Activated T-cell treated with anti-CD3 and anti-CD28 coated beads, Interleukin-2, amount 50 U/mL, for 72 hours (primary cell): ENCODE measurements at regions not wholly inside any gene's neighbourhood (a gene's known extent, or its start where the extent isn't known, plus 50 kb on each side); places are given as distances from the start of the nearest gene placed in this dataset.
"Not testable (repeated sequence)": the region's sequence is repeated elsewhere in the genome, so short reads cannot be mapped to it uniquely, and the experiment has no call there.

Source experiments
- ATAC-seq, 2 donors: fragments of 150-1000 bp; cut with Tn5 transposase; replicated peaks in 1 of 2; 2 replicates each; pipeline ENCODE4 v1.10.0; 2021; ENCODE audit warnings: moderate library complexity in 2 of 2, mild to moderate bottlenecking in 1 of 2
- DNase-seq, 2 donors: peaks; one replicate each; pipeline ENCODE4 v3.0.0; 2021 to 2022; ENCODE audit warnings: mixed read lengths in 1 of 2
- H3K27ac Mint-ChIP-seq: one replicate; pipeline ENCODE4 v1.8.0; 2022; ENCODE audit warnings: mild to moderate bottlenecking, moderate library complexity, mixed read lengths
- H3K27me3 Mint-ChIP-seq: one replicate; pipeline ENCODE4 v1.8.0; 2022; ENCODE audit warnings: low read depth, mixed read lengths
- H3K36me3 Mint-ChIP-seq, 2 donors: one replicate each; pipeline ENCODE4 v1.8.0; 2022; ENCODE audit warnings: mixed read lengths in 2 of 2, mild to moderate bottlenecking in 1 of 2; ENCODE audit not compliant: insufficient read depth in 2 of 2
- H3K4me1 Mint-ChIP-seq: one replicate; pipeline ENCODE4 v1.8.0; 2022; ENCODE audit warnings: low read depth, mixed read lengths
- H3K4me3 Mint-ChIP-seq, 2 donors: one replicate each; pipeline ENCODE4 v1.8.0; 2022; ENCODE audit warnings: mild to moderate bottlenecking in 2 of 2, mixed read lengths in 2 of 2, moderate library complexity in 2 of 2
- H3K9me3 Mint-ChIP-seq, 2 donors: one replicate each; pipeline ENCODE4 v1.8.0; 2022; ENCODE audit warnings: mixed read lengths in 2 of 2

DNA sequence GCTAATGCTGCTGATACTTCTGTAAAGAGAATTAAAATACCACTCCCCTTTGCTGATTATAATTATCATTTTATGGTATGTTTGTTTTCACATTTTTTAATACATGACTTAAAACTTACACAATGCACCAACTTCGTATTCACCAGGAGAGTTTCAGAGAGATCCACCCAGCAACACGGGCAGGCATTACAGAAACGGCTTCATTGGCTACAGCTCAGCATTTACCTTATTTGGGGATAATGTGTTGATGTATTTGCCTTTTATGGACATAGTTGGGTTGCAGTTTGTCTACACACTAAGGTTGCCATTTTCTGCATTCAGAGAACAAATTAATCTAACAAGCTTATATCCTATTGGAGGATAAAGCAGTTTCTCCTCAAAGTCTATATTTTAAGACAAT lies 423.6 kb downstream of the PRDM9 start:
- H3K27ac Mint-ChIP-seq: no peak overlapping the region
- no peak for DNase-seq
- H3K4me3 Mint-ChIP-seq: no peak overlapping the region
- peaks cover 9% of the 10 kb centered on the region in 2 donors for H3K9me3 Mint-ChIP-seq
- H3K36me3 Mint-ChIP-seq: peaks cover 3 to 18% of the 10 kb centered on the region in 2 donors
- ATAC-seq: no peak
- H3K4me1 Mint-ChIP-seq: no peaks in the 10 kb centered on the region
- no peaks in the 10 kb centered on the region for H3K27me3 Mint-ChIP-seq

- DNase-seq (peak in 1 of 2 donors; percentile 41), ATAC-seq (peak; percentile 36 to 95)
These were observed 444.0 kb downstream of the PRDM9 start for GRCh38 chr5:23951261-23951928.

GRCh38 chr5:23963449-23963848 lies 456.0 kb downstream of the PRDM9 start:
- no peaks in the 10 kb centered on the region for H3K27me3 Mint-ChIP-seq
- no peaks in the 10 kb centered on the region for H3K4me1 Mint-ChIP-seq
- no peak for ATAC-seq
- peaks cover 2 to 8% of the 10 kb centered on the region in 2 donors for H3K36me3 Mint-ChIP-seq
- no peak for DNase-seq
- H3K9me3 Mint-ChIP-seq: peaks cover 7 to 18% of the 10 kb centered on the region in 2 donors
- H3K4me3 Mint-ChIP-seq: no peak overlapping the region
- no peak overlapping the region for H3K27ac Mint-ChIP-seq

More at GRCh38 chr5:23951261-23951928, 444.0 kb downstream of the PRDM9 start:
- H3K27me3 Mint-ChIP-seq, H3K27ac Mint-ChIP-seq, H3K4me1 Mint-ChIP-seq: not testable (repeated sequence)
- peaks cover 19% of the 10 kb centered on the region in 2 donors for H3K9me3 Mint-ChIP-seq
- peak overlapping the region; percentile 39 to 84 for H3K4me3 Mint-ChIP-seq
- peaks cover 5 to 18% of the 10 kb centered on the region in 2 donors for H3K36me3 Mint-ChIP-seq

- H3K27ac Mint-ChIP-seq: no peak overlapping the region
- H3K9me3 Mint-ChIP-seq: peaks cover 10 to 16% of the 10 kb centered on the region in 2 donors
- H3K27me3 Mint-ChIP-seq: no peaks in the 10 kb centered on the region
- ATAC-seq (no peak), DNase-seq (no peak)
- H3K4me1 Mint-ChIP-seq: no peaks in the 10 kb centered on the region
- peaks cover 0 to 14% of the 10 kb centered on the region in 2 donors for H3K36me3 Mint-ChIP-seq
- no peak overlapping the region for H3K4me3 Mint-ChIP-seq
These were observed 470.0 kb downstream of the PRDM9 start for GRCh38 chr5:23977365-23977764.

- no peaks in the 10 kb centered on the region for H3K4me1 Mint-ChIP-seq
- no peak overlapping the region for H3K4me3 Mint-ChIP-seq
- ATAC-seq: no peak
- peaks cover 3 to 13% of the 10 kb centered on the region in 2 donors for H3K36me3 Mint-ChIP-seq
- H3K9me3 Mint-ChIP-seq: peaks cover 12 to 19% of the 10 kb centered on the region in 2 donors
- no peak overlapping the region for H3K27ac Mint-ChIP-seq
- peak; percentile 1 to 9 for DNase-seq
- no peaks in the 10 kb centered on the region for H3K27me3 Mint-ChIP-seq
These were observed 470.6 kb downstream of the PRDM9 start for GRCh38 chr5:23977997-23978396.

DNA sequence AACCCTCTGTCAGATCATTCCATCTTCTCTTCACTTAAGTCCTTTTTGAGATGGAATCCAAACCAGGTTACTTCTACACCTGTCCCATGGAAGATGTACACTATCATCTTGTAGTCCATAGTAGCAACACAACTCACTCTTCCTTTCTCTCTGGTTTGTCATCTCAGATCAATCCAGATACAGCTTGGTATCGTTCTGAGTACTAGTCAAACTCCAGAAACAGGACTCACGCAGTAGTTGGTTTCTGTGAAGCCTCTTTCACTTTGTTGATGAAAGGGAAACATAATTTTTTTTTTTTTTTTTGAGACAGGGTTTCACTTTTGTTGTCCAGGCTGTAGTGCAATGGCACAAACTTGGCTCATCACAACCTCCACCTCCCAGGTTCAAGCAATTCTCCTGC lies 484.0 kb downstream of the PRDM9 start:
- ATAC-seq: peak in 1 of 2 donors; percentile 39
- no peak overlapping the region for H3K4me3 Mint-ChIP-seq

GRCh38 chr5:23994581-23995370 lies 487.4 kb downstream of the PRDM9 start:
- Mint-ChIP-seq H3K4me1 (peaks cover 5% of the 10 kb centered on the region), H3K27me3 (no peaks in the 10 kb centered on the region), H3K4me3 (no peak overlapping the region), H3K27ac (no peak overlapping the region), H3K36me3 (peaks cover 2 to 4% of the 10 kb centered on the region in 2 donors), H3K9me3 (peaks cover 6 to 18% of the 10 kb centered on the region in 2 donors)
- DNase-seq (no peak), ATAC-seq (no peak)

More for the DNA sequence above, 484.0 kb downstream of the PRDM9 start:
- H3K27ac Mint-ChIP-seq: no peak overlapping the region
- peaks cover 5% of the 10 kb centered on the region for H3K4me1 Mint-ChIP-seq
- H3K36me3 Mint-ChIP-seq: peaks cover 2 to 4% of the 10 kb centered on the region in 2 donors
- no peak for DNase-seq
- H3K9me3 Mint-ChIP-seq: peaks cover 6 to 14% of the 10 kb centered on the region in 2 donors
- no peaks in the 10 kb centered on the region for H3K27me3 Mint-ChIP-seq

DNA sequence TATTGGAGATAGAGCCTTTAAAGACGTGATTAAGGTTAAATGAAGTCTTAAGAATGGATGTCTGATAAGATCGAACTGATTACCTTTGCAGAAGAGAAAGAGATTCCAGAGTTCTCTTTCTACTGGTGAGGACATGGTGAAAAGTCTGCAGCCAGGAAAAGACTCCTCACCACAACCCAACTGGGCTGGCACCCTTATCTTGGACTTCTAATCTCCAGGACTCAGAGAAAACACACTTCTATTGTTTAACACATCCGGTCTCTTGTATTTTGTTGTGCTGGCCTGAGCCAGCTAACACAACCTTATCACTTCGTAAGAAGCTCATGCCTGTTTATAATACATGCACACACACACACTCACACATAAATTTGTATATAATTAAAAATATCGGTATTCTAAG lies 489.1 kb downstream of the PRDM9 start:
- Mint-ChIP-seq H3K27ac (no peak overlapping the region), H3K27me3 (no peaks in the 10 kb centered on the region), H3K4me1 (no peaks in the 10 kb centered on the region), H3K36me3 (peaks cover 2% of the 10 kb centered on the region in 2 donors), H3K4me3 (no peak overlapping the region), H3K9me3 (peaks cover 7 to 11% of the 10 kb centered on the region in 2 donors)
- ATAC-seq (no peak), DNase-seq (no peak)

DNA sequence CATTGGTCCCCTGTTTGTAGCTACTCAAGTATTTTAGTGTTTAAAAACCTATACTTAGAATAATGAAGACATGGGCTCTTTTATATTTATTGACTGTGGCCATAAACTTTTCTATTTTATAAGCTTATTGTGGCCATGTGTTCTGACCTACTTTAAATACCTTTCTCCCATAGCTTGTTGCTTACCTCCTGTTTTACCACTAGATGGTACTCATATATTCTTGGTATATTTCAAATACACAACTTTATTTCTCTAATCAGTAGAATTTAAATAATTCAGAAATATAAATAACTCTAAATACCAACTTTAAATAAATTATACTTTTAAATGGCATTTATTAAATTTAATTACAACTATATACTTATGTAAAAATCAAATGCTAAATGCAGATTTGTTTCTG lies 498.0 kb downstream of the PRDM9 start:
- no peak overlapping the region for H3K27ac Mint-ChIP-seq
- peaks cover 0 to 5% of the 10 kb centered on the region in 2 donors for H3K36me3 Mint-ChIP-seq
- DNase-seq (no peak), ATAC-seq (no peak)
- H3K4me1 Mint-ChIP-seq: no peaks in the 10 kb centered on the region
- H3K4me3 Mint-ChIP-seq: no peak overlapping the region
- no peaks in the 10 kb centered on the region for H3K27me3 Mint-ChIP-seq
- H3K9me3 Mint-ChIP-seq: peaks cover 3 to 7% of the 10 kb centered on the region in 2 donors

GRCh38 chr5:24017710-24018109 lies 510.3 kb downstream of the PRDM9 start:
- not testable (repeated sequence) for H3K27me3 Mint-ChIP-seq, H3K36me3 Mint-ChIP-seq, DNase-seq, H3K9me3 Mint-ChIP-seq, H3K4me1 Mint-ChIP-seq, H3K4me3 Mint-ChIP-seq, ATAC-seq, H3K27ac Mint-ChIP-seq

DNA sequence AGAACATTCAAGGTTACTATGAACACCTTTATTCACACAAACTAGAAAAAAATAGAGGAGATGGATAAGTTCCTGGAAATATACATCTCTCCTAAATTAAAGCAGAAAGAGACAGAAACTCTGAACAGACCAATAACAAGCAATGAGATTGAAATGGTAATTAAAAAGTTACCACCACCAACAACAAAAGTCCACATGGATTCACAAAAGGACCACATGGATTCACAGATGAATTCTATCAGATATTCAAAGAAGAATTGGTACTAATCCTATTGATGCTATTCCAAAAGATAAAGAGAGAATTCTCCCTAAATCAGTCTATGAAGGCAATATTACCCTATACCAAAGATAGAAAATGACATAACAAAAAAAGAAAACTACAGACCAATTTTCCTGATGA lies 518.9 kb downstream of the PRDM9 start:
- Mint-ChIP-seq H3K4me1 (no peaks in the 10 kb centered on the region), H3K27me3 (no peaks in the 10 kb centered on the region), H3K36me3 (peaks cover 0 to 11% of the 10 kb centered on the region in 2 donors), H3K4me3 (no peak overlapping the region), H3K27ac (no peak overlapping the region), H3K9me3 (peaks cover 13 to 17% of the 10 kb centered on the region in 2 donors)
- ATAC-seq: no peak
- DNase-seq: no peak

- H3K36me3 Mint-ChIP-seq: peaks cover 0 to 3% of the 10 kb centered on the region in 2 donors
- peaks cover 9 to 11% of the 10 kb centered on the region in 2 donors for H3K9me3 Mint-ChIP-seq
- H3K27me3 Mint-ChIP-seq: no peaks in the 10 kb centered on the region
- no peak overlapping the region for H3K4me3 Mint-ChIP-seq
- H3K4me1 Mint-ChIP-seq: no peaks in the 10 kb centered on the region
- H3K27ac Mint-ChIP-seq: no peak overlapping the region
- ATAC-seq (no peak), DNase-seq (no peak)
These were observed 535.3 kb downstream of the PRDM9 start for GRCh38 chr5:24042688-24043087.

DNA sequence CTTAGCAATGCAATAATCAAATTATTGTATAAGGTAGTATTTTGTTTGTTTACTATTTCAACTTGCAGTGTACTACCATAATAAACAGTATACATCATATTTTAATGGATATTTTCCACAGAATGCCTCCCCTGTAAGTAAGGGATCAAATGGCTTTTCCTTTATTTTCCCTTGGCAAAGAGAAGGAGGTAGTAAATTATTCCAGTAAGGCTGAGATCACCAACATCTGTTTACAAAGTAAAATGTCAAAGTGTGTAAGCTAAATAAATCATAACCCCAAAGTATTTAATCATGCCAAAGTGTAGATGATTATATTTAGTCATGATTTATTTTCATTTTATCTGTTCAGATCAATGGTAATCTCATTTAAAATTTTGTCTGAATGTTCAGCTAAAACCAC lies 537.6 kb downstream of the PRDM9 start:
- H3K27me3 Mint-ChIP-seq: no peaks in the 10 kb centered on the region
- DNase-seq (no peak), ATAC-seq (no peak)
- H3K4me3 Mint-ChIP-seq: no peak overlapping the region
- H3K36me3 Mint-ChIP-seq: peaks cover 0 to 3% of the 10 kb centered on the region in 2 donors
- H3K4me1 Mint-ChIP-seq: no peaks in the 10 kb centered on the region
- H3K9me3 Mint-ChIP-seq: peaks cover 5% of the 10 kb centered on the region in 2 donors
- H3K27ac Mint-ChIP-seq: no peak overlapping the region
